ENCODE measurements at regions not wholly inside any gene's neighbourhood (a gene's known extent, or its start where the extent isn't known, plus 50 kb on each side); places are given as distances from the start of the nearest gene placed in this dataset.

DNA sequence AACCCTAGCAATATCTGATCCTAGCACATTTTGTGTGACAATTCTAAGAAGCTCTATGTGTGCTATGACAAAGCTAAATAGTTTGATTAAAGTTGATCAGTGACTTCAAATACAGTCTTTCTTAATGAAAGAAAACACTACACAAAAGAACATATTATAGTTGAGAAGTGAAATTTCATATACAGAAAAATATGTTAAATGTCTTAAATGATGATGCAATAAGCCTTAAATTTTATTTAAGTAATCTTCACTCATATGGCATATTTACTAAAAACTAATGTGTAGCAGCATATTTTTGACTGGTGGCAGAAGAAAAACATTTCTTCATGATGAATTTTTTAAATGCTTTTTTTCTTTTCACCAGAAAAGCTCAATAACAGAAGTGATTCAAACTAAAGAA lies 485.5 kb downstream of the TUSC7 start (continued):
- TF ChIP-seq, protein P1, sequence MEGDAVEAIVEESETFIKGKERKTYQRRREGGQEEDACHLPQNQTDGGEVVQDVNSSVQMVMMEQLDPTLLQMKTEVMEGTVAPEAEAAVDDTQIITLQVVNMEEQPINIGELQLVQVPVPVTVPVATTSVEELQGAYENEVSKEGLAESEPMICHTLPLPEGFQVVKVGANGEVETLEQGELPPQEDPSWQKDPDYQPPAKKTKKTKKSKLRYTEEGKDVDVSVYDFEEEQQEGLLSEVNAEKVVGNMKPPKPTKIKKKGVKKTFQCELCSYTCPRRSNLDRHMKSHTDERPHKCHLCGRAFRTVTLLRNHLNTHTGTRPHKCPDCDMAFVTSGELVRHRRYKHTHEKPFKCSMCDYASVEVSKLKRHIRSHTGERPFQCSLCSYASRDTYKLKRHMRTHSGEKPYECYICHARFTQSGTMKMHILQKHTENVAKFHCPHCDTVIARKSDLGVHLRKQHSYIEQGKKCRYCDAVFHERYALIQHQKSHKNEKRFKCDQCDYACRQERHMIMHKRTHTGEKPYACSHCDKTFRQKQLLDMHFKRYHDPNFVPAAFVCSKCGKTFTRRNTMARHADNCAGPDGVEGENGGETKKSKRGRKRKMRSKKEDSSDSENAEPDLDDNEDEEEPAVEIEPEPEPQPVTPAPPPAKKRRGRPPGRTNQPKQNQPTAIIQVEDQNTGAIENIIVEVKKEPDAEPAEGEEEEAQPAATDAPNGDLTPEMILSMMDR (conservative IDR thresholded peaks at IDR 0.05; ENCODE audit: low read depth in 2 of 2) = no peak
- no peak for TF ChIP-seq JUNB (IDR thresholded peaks at IDR 0.05; ENCODE audit: unreplicated experiment)
- TF ChIP-seq, protein P2, sequence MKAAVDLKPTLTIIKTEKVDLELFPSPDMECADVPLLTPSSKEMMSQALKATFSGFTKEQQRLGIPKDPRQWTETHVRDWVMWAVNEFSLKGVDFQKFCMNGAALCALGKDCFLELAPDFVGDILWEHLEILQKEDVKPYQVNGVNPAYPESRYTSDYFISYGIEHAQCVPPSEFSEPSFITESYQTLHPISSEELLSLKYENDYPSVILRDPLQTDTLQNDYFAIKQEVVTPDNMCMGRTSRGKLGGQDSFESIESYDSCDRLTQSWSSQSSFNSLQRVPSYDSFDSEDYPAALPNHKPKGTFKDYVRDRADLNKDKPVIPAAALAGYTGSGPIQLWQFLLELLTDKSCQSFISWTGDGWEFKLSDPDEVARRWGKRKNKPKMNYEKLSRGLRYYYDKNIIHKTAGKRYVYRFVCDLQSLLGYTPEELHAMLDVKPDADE (IDR thresholded peaks at IDR 0.05) = no peak
- no peak for TF ChIP-seq STAT1 (IDR thresholded peaks at IDR 0.05; ENCODE audit: unreplicated experiment)
- no peak for TF ChIP-seq NANOG (IDR thresholded peaks at IDR 0.05; ENCODE audit: borderline replicate concordance)
- TF ChIP-seq POLR2AphosphoS5 (IDR thresholded peaks at IDR 0.05; ENCODE audit: low read depth) = no peak

DNA sequence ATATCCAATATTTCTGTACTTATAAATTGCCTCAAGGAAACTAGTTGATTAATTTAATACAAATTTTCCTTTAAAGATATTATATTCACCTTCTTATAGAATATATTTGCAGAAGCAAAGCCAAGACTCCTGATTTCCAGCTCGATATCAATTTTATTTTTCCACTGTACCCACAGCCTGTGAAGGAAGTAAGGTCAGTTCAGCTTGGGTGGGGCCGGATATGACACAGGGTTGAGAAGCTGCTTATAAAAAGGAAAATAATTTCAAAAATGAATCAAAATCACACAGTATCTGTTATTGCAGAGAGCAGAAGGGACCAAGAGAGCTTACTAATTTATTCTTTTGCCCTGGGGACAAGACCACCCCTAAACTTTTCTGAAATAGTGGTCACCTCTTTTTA lies 491.4 kb downstream of the TUSC7 start:
- Histone ChIP-seq H3K27me3 (ENCODE audit: insufficient read depth) (no peaks in the 10 kb centered on the region), H3K36me3 (ENCODE audit: insufficient read depth) (no peaks in the 10 kb centered on the region), H3F3A (replicated peaks; ENCODE audit: low read depth) (no peaks in the 10 kb centered on the region), H2AFZ (no peak overlapping the region), H3K9me2 (ENCODE audit: insufficient read depth) (0 out of 2 replicates have a peak, but pooled peaks cover 6% of the 10 kb centered on the region), H3K4me2 (no peak overlapping the region), H4K20me1 (replicated peaks; ENCODE audit: insufficient read depth) (no peaks in the 10 kb centered on the region), H3K79me2 (replicated peaks; ENCODE audit: insufficient read depth) (no peaks in the 10 kb centered on the region), H3K4me1 (ENCODE audit: insufficient read depth) (peaks cover 5% of the 10 kb centered on the region; the same call in 1 of the 2 replicates), H3K4me3 (no peak overlapping the region), H3K27ac (ENCODE audit: low read depth) (no peak overlapping the region)
- H3K4me1 Mint-ChIP-seq = peaks cover 9% of the 10 kb centered on the region; the same call in 2 of the 3 replicates
- H3K36me3 Mint-ChIP-seq (ENCODE audit: low read depth) = no peaks in the 10 kb centered on the region
- H3K27me3 Mint-ChIP-seq (ENCODE audit: insufficient read depth, low read depth, poor library complexity) = no peaks in the 10 kb centered on the region
- no peaks in the 10 kb centered on the region for H3K9me3 Mint-ChIP-seq
- DNase-seq (ENCODE audit: low spot score) (no peak), ATAC-seq (no peak)
- H3K27ac Mint-ChIP-seq = no peak overlapping the region
- H3K4me3 Mint-ChIP-seq = no peak overlapping the region
- TF ChIP-seq, protein P1 (conservative IDR thresholded peaks at IDR 0.05; ENCODE audit: low read depth in 2 of 2) = no peak
- no peak for TF ChIP-seq ZNF114 (CRISPR knock-in tag; IDR thresholded peaks at IDR 0.05)
- no peak for TF ChIP-seq JUNB (IDR thresholded peaks at IDR 0.05; ENCODE audit: unreplicated experiment)
- TF ChIP-seq CREB1 (CRISPR knock-in tag; IDR thresholded peaks at IDR 0.05; ENCODE audit: low read depth) = no peak
- TF ChIP-seq ZNF331 (CRISPR knock-in tag; IDR thresholded peaks at IDR 0.05; ENCODE audit: low read depth) = no peak
- TF ChIP-seq, protein P2 (IDR thresholded peaks at IDR 0.05) = no peak
- TF ChIP-seq NANOG (IDR thresholded peaks at IDR 0.05; ENCODE audit: borderline replicate concordance) = no peak
- no peak for TF ChIP-seq STAT1 (IDR thresholded peaks at IDR 0.05; ENCODE audit: unreplicated experiment)
- TF ChIP-seq, protein P3, sequence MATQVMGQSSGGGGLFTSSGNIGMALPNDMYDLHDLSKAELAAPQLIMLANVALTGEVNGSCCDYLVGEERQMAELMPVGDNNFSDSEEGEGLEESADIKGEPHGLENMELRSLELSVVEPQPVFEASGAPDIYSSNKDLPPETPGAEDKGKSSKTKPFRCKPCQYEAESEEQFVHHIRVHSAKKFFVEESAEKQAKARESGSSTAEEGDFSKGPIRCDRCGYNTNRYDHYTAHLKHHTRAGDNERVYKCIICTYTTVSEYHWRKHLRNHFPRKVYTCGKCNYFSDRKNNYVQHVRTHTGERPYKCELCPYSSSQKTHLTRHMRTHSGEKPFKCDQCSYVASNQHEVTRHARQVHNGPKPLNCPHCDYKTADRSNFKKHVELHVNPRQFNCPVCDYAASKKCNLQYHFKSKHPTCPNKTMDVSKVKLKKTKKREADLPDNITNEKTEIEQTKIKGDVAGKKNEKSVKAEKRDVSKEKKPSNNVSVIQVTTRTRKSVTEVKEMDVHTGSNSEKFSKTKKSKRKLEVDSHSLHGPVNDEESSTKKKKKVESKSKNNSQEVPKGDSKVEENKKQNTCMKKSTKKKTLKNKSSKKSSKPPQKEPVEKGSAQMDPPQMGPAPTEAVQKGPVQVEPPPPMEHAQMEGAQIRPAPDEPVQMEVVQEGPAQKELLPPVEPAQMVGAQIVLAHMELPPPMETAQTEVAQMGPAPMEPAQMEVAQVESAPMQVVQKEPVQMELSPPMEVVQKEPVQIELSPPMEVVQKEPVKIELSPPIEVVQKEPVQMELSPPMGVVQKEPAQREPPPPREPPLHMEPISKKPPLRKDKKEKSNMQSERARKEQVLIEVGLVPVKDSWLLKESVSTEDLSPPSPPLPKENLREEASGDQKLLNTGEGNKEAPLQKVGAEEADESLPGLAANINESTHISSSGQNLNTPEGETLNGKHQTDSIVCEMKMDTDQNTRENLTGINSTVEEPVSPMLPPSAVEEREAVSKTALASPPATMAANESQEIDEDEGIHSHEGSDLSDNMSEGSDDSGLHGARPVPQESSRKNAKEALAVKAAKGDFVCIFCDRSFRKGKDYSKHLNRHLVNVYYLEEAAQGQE (IDR thresholded peaks at IDR 0.05; ENCODE audit: unreplicated experiment) = no peak

Measured in GM23338 (cell line).